Naive thymus-derived CD4-positive, alpha-beta T cell (primary cell): ENCODE measurements at regions not wholly inside any gene's neighbourhood (a gene's known extent, or its start where the extent isn't known, plus 50 kb on each side); places are given as distances from the start of the nearest gene placed in this dataset.
"Not testable (repeated sequence)": the region's sequence is repeated elsewhere in the genome, so short reads cannot be mapped to it uniquely, and the experiment has no call there.

ENCODE experiments used
- ATAC-seq: fragments of 150-1000 bp; cut with Tn5 transposase; 2 replicates; pipeline ENCODE4 v1.10.0; 2021; ENCODE audit warnings: mild to moderate bottlenecking, moderate library complexity
- CTCF ChIA-PET: fragments of 350-600 bp; sonication (Branson Sonifier 250); formaldehyde crosslinking; loops from one replicate; lab custom pipeline; 2021; ENCODE audit warnings: antibody characterized with exemption; lab: Charles Lee
- POLR2A ChIA-PET: fragments of 350-600 bp; sonication (Branson Sonifier 250); formaldehyde crosslinking; loops from one replicate; lab custom pipeline; 2021; ENCODE audit warnings: antibody characterized with exemption, inconsistent platforms; lab: Charles Lee
- DNase-seq, 9 donors: peaks; one replicate each; pipeline versions ENCODE4 v3.0.0 to v3.0.0-alpha.2; 2020 to 2022; ENCODE audit warnings: mixed read lengths in 1 of 9
- H3K27ac ChIP-seq: one replicate; pipeline ENCODE4 v1.7.0; 2013; ENCODE audit warnings: mild to moderate bottlenecking, low read depth, low read length, moderate library complexity
- H3K27me3 ChIP-seq, 2 donors: one replicate each; pipeline ENCODE4 v1.7.0; 2013; ENCODE audit warnings: low read length in 2 of 2, mild to moderate bottlenecking in 2 of 2, moderate library complexity in 2 of 2; ENCODE audit not compliant: control insufficient read depth in 2 of 2, insufficient read depth in 2 of 2
- H3K36me3 ChIP-seq, 3 experiments: 1 replicate in 2 of 3; 2 replicates in 1 of 3; pipeline ENCODE4 v1.7.0; 2013; ENCODE audit warnings: low read length in 3 of 3, mild to moderate bottlenecking in 3 of 3, moderate library complexity in 1 of 3; ENCODE audit not compliant: insufficient read depth in 3 of 3, control insufficient read depth in 2 of 3
- H3K4me1 ChIP-seq, 2 donors: one replicate each; pipeline ENCODE4 v1.7.0; 2013; ENCODE audit warnings: low read length in 2 of 2, mild to moderate bottlenecking in 2 of 2, moderate library complexity in 1 of 2; ENCODE audit not compliant: control insufficient read depth in 2 of 2, insufficient read depth in 2 of 2
- H3K4me3 ChIP-seq: 2 replicates; pipeline ENCODE4 v1.7.0; 2013; ENCODE audit warnings: mild to moderate bottlenecking, low read length
- H3K9me3 ChIP-seq, 3 experiments: 1 replicate in 2 of 3; 2 replicates in 1 of 3; pipeline ENCODE4 v1.7.0; 2013; ENCODE audit warnings: low read length in 3 of 3; ENCODE audit not compliant: control insufficient read depth in 2 of 3
- H3K27ac Mint-ChIP-seq, 9 donors: one replicate each; pipeline ENCODE4 v1.8.0; 2020 to 2022; ENCODE audit warnings: mixed read lengths in 9 of 9, mild to moderate bottlenecking in 8 of 9, moderate library complexity in 5 of 9, inconsistent platforms in 2 of 9
- H3K27me3 Mint-ChIP-seq, 5 donors: one replicate each; pipeline ENCODE4 v1.8.0; 2021 to 2022; ENCODE audit warnings: mixed read lengths in 5 of 5, mild to moderate bottlenecking in 1 of 5
- H3K36me3 Mint-ChIP-seq, 5 donors: one replicate each; pipeline ENCODE4 v1.8.0; 2020 to 2022; ENCODE audit warnings: mixed read lengths in 5 of 5, mild to moderate bottlenecking in 3 of 5, inconsistent platforms in 1 of 5
- H3K4me1 Mint-ChIP-seq, 7 donors: one replicate each; pipeline ENCODE4 v1.8.0; 2020 to 2022; ENCODE audit warnings: mixed read lengths in 7 of 7, mild to moderate bottlenecking in 3 of 7, inconsistent platforms in 1 of 7
- H3K4me3 Mint-ChIP-seq, 10 donors: one replicate each; pipeline ENCODE4 v1.8.0; 2020 to 2022; ENCODE audit warnings: mild to moderate bottlenecking in 10 of 10, mixed read lengths in 10 of 10, moderate library complexity in 6 of 10, inconsistent platforms in 2 of 10
- H3K9me3 Mint-ChIP-seq, 11 donors: one replicate each; pipeline ENCODE4 v1.8.0; 2020 to 2022; ENCODE audit warnings: mixed read lengths in 11 of 11, mild to moderate bottlenecking in 4 of 11, inconsistent platforms in 1 of 11, moderate library complexity in 1 of 11
- intact Hi-C, 2 donors: fragments of 100-400 bp; cut with micrococcal nuclease; formaldehyde crosslinking; loops; one replicate each; pipeline ENCODE4 v1.15.1; 2023

DNA sequence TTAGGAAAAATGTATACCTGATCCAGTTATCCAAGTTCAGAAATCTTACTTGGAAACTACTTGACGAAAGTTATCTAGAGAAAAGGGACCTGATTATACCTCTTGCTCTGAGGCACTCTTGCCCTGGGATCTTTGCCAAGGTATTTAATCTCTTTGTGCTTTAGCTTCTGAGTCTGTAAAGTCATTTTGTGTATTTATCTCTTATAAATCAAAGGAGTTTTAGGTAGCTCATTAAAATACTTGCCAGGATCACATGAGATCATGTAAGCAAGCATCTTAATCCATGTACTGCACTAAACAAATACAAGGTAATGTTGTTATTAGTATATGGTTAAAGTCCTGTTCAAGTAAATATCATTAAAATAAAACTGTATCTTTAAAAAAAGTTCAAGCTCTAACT, 147.5 kb downstream of the IPO8 start:
- Histone ChIP-seq H3K36me3 (no peaks in the 10 kb centered on the region), H3K9me3 (no peaks in the 10 kb centered on the region), H3K27me3 (no peaks in the 10 kb centered on the region), H3K27ac (no peak overlapping the region), H3K4me1 (no peaks in the 10 kb centered on the region), H3K4me3 (no peak overlapping the region)
- ChIA-PET CTCF (no interaction called here), POLR2A (no interaction called here)
- intact Hi-C loops: no loop called here
- DNase-seq (no peak), ATAC-seq (no peak)
- H3K4me1 Mint-ChIP-seq: no peaks in the 10 kb centered on the region
- H3K27ac Mint-ChIP-seq: no peak overlapping the region
- no peak overlapping the region for H3K4me3 Mint-ChIP-seq
- peaks cover 0 to 24% (median 15%) of the 10 kb centered on the region in 5 donors for H3K27me3 Mint-ChIP-seq
- H3K9me3 Mint-ChIP-seq: peaks cover 0 to 31% (median 6%) of the 10 kb centered on the region in 11 donors
- no peaks in the 10 kb centered on the region for H3K36me3 Mint-ChIP-seq

DNA sequence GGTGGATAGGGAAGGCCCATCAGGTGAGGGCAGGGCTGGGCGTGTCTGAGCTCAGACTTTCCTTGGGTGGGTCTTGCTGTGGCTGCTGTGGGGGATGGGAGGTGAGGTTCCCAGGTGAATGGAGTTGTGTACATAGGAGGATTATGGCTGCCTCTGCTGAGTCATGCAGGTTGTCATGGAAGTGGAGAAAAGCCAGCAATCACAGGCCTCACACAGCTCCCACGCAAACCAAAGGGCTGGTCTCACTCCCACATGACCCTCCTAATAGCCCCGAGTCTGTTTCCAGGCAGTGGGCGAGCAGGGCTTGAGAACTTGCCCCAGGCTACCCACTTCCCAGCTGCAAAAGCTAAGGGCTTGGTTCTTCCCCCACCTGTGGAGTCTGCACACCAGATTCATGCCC, 149.5 kb downstream of the IPO8 start:
- intact Hi-C loops: no loop called here
- DNase-seq: no peak
- no peaks in the 10 kb centered on the region for H3K4me1 Mint-ChIP-seq
- H3K9me3 ChIP-seq: peaks cover 0 to 3% (median 0%) of the 10 kb centered on the region in 3 experiments
- peaks cover 0 to 51% (median 11%) of the 10 kb centered on the region in 11 donors for H3K9me3 Mint-ChIP-seq
- ChIA-PET CTCF (interaction anchor here (0.7 kb wide), 1 partner anchor 55 kb away, joined by 6 read pairs; no protein-coding TSS in a partner anchor), POLR2A (no interaction called here)
- no peak overlapping the region for H3K4me3 ChIP-seq
- H3K27ac Mint-ChIP-seq: no peak overlapping the region
- H3K36me3 ChIP-seq: no peaks in the 10 kb centered on the region
- H3K4me1 ChIP-seq: no peaks in the 10 kb centered on the region
- peaks cover 0 to 6% (median 0%) of the 10 kb centered on the region in 5 donors for H3K36me3 Mint-ChIP-seq
- ATAC-seq: no peak
- H3K4me3 Mint-ChIP-seq: no peak overlapping the region
- H3K27me3 Mint-ChIP-seq: peaks cover 0 to 16% (median 4%) of the 10 kb centered on the region in 5 donors
- H3K27me3 ChIP-seq: no peaks in the 10 kb centered on the region
- H3K27ac ChIP-seq: no peak overlapping the region

DNA sequence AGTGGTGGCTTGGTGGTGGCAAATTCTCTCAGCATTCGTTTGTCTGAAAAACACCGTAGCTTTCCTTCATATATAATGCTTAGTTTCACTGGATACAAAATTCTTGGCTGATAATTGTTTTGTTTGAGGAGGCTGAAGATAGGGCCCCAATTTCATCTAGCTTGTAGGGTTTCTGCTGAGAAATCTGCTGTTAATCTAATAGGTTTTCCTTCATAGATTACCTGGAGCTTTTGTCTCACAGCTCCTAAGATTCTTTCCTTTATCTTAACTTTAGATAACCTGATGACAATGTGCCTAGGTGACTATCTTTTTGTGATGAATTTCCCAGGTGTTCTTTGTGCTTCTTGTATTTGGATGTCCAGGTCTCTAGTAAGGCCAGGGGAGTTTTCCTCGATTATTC, 151.0 kb downstream of the IPO8 start:
- CTCF ChIA-PET, H3K27ac ChIP-seq, H3K36me3 ChIP-seq, H3K27me3 ChIP-seq, DNase-seq, H3K4me3 ChIP-seq, intact Hi-C loops, H3K9me3 ChIP-seq, H3K4me3 Mint-ChIP-seq, H3K27ac Mint-ChIP-seq, ATAC-seq, H3K4me1 Mint-ChIP-seq, H3K4me1 ChIP-seq, H3K36me3 Mint-ChIP-seq, POLR2A ChIA-PET: not testable (repeated sequence)
- peaks cover 0 to 17% (median 0%) of the 10 kb centered on the region in 5 donors for H3K27me3 Mint-ChIP-seq
- H3K9me3 Mint-ChIP-seq: peaks cover 0 to 59% (median 15%) of the 10 kb centered on the region in 11 donors

DNA sequence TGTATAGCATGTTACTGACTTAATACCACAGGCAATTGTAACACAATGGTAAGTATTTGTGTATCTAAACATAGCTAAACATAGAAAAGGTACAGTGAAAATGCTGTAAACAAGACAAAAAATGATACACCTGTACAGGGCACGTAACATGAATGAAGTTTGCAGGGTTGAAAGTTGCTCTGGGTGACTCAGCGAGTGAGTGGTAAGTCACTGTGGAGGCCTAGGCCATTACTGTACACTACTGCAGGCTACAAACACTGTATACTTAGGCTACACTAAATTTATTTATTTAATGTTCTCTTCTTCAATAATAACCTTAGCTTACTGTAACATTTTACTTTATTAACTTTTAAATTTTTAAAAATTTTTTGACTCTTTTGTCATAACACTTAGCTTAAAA, 158.4 kb downstream of the IPO8 start:
- H3K9me3 ChIP-seq: peaks cover 0 to 3% (median 0%) of the 10 kb centered on the region in 3 experiments
- DNase-seq (no peak), ATAC-seq (no peak)
- peaks cover 0 to 10% (median 0%) of the 10 kb centered on the region in 5 donors for H3K27me3 Mint-ChIP-seq
- ChIA-PET CTCF (no interaction called here), POLR2A (no interaction called here)
- H3K27ac ChIP-seq: no peak overlapping the region
- H3K36me3 ChIP-seq: no peaks in the 10 kb centered on the region
- no peaks in the 10 kb centered on the region for H3K27me3 ChIP-seq
- peaks cover 0 to 6% (median 0%) of the 10 kb centered on the region in 5 donors for H3K36me3 Mint-ChIP-seq
- no peaks in the 10 kb centered on the region for H3K4me1 ChIP-seq
- no peak overlapping the region for H3K4me3 ChIP-seq
- no peak overlapping the region for H3K27ac Mint-ChIP-seq
- peaks cover 0 to 27% (median 6%) of the 10 kb centered on the region in 11 donors for H3K9me3 Mint-ChIP-seq
- H3K4me1 Mint-ChIP-seq: no peaks in the 10 kb centered on the region
- intact Hi-C loops: no loop called here
- no peak overlapping the region for H3K4me3 Mint-ChIP-seq

DNA sequence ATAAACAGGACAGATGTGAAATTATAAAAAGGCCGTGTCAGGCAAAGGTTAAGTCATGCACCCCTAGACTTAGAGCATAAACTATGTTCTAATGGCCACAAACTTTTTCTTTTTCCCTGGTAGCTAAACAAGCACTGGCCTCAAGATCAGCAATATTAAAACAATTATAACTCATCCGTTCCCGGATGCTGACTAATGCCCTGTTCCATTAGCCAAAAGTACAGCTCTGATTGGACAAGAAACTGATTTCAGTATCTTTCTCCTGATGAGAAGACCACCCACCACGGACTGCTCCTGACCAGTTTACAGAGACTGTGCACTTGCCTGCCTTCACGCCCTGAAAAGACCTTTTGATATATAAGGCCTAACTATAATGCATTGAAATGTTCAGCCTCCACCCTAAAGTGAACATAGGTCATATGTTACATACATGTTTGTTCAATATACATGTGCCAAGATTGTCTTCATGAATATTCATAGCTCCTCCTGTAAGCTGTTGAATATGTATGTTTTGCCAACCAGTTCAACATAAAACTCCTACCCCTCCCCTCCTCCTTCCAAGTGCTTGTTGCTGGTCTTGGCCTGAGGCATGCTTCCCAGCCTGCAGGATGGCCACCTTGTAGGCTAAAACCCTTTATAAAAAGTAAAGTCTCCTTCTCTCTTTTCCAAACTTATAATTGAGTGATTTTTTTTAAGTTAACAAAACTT, 162.0 kb downstream of the IPO8 start:
- no peaks in the 10 kb centered on the region for H3K36me3 ChIP-seq
- no peak overlapping the region for H3K27ac Mint-ChIP-seq
- H3K27me3 Mint-ChIP-seq: peaks cover 0 to 14% (median 0%) of the 10 kb centered on the region in 5 donors
- no peak overlapping the region for H3K4me3 ChIP-seq
- H3K9me3 Mint-ChIP-seq: peaks cover 0 to 2% (median 0%) of the 10 kb centered on the region in 11 donors
- no peak overlapping the region for H3K4me3 Mint-ChIP-seq
- intact Hi-C loops: no loop called here
- H3K36me3 Mint-ChIP-seq: no peaks in the 10 kb centered on the region
- no peaks in the 10 kb centered on the region for H3K4me1 Mint-ChIP-seq
- POLR2A ChIA-PET: no interaction called here
- no peaks in the 10 kb centered on the region for H3K4me1 ChIP-seq
- DNase-seq (no peak), ATAC-seq (no peak)
- no peak overlapping the region for H3K27ac ChIP-seq
- H3K9me3 ChIP-seq: no peaks in the 10 kb centered on the region
- H3K27me3 ChIP-seq: no peaks in the 10 kb centered on the region
- CTCF ChIA-PET: no interaction called here

DNA sequence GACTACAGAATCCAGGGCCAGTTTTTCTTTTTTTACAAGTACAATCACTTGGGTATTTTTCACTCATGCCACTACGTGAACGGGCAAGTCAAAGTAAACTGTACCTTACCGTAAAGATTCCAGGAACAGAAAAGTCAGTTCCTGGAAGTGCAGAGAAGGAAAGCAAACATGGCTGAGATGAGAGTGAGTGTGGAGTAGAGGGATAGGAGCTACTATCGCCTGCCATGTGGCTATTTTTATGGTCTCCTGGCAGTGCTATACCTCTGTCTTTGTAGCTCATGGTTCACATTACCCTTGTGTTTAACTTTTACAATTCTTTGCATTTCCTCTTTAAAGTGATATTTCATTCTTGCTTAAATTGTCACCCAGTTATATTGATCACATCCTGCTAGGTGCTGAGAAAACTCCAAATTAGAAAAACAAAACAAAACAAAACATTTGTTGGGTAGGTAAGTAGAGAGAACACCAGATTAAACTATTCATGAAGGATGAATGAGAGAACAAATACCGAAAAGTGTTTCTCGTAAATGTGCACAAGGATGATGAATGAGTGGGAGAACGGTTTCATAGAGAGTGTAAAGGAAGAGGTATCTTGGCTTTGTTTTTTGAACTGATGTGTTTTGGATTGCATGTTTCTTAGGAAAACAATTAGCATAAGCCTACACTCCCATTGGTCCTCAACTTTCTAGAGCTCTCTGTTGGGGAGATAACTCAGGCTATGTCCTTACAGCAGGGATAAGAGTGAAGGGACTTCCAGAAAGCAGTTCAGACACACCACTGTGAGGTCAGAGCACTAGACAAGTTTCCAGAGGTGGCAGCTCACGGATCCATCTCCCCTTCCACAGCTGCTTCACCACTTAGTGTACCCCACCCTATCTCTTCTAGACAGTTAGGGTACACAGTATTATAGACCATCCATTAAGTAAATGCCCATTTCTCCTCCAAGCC, 163.7 kb downstream of the IPO8 start:
- Histone ChIP-seq H3K27me3 (no peaks in the 10 kb centered on the region), H3K27ac (no peak overlapping the region), H3K4me3 (no peak overlapping the region), H3K36me3 (no peaks in the 10 kb centered on the region), H3K9me3 (no peaks in the 10 kb centered on the region), H3K4me1 (no peaks in the 10 kb centered on the region)
- intact Hi-C loops: no loop called here
- DNase-seq (no peak), ATAC-seq (no peak)
- POLR2A ChIA-PET: no interaction called here
- peaks cover 0 to 18% (median 0%) of the 10 kb centered on the region in 5 donors for H3K27me3 Mint-ChIP-seq
- H3K36me3 Mint-ChIP-seq: no peaks in the 10 kb centered on the region
- no peak overlapping the region for H3K4me3 Mint-ChIP-seq
- CTCF ChIA-PET: no interaction called here
- H3K4me1 Mint-ChIP-seq: no peaks in the 10 kb centered on the region
- H3K27ac Mint-ChIP-seq: no peak overlapping the region
- H3K9me3 Mint-ChIP-seq: peaks cover 0 to 3% (median 0%) of the 10 kb centered on the region in 11 donors
